Glutamatergic neuron (in vitro differentiated cells): ENCODE measurements at regions not wholly inside any gene's neighbourhood (a gene's known extent, or its start where the extent isn't known, plus 50 kb on each side); places are given as distances from the start of the nearest gene placed in this dataset.
"Not testable (repeated sequence)": the region's sequence is repeated elsewhere in the genome, so short reads cannot be mapped to it uniquely, and the experiment has no call there.

Source experiments
- DNase-seq: peaks from one replicate; pipeline ENCODE4 v3.0.0; 2022
- H3K27ac Mint-ChIP-seq: one replicate; pipeline ENCODE4 v1.8.0; 2020; ENCODE audit warnings: mild to moderate bottlenecking, mixed read lengths, inconsistent platforms; ENCODE audit not compliant: unreplicated experiment
- H3K27me3 Mint-ChIP-seq: one replicate; pipeline ENCODE4 v1.8.0; 2020; ENCODE audit warnings: mild to moderate bottlenecking, moderate library complexity, mixed read lengths, inconsistent platforms; ENCODE audit not compliant: unreplicated experiment
- H3K36me3 Mint-ChIP-seq: one replicate; pipeline ENCODE4 v1.8.0; 2020; ENCODE audit warnings: mild to moderate bottlenecking, mixed read lengths, inconsistent platforms; ENCODE audit not compliant: unreplicated experiment
- H3K4me1 Mint-ChIP-seq: one replicate; pipeline ENCODE4 v1.8.0; 2020; ENCODE audit warnings: mild to moderate bottlenecking, low read depth, mixed read lengths, inconsistent platforms; ENCODE audit not compliant: unreplicated experiment
- H3K4me3 Mint-ChIP-seq: one replicate; pipeline ENCODE4 v1.8.0; 2020; ENCODE audit warnings: mild to moderate bottlenecking, mixed read lengths, inconsistent platforms; ENCODE audit not compliant: unreplicated experiment
- H3K9me3 Mint-ChIP-seq: one replicate; pipeline ENCODE4 v1.8.0; 2020; ENCODE audit warnings: mild to moderate bottlenecking, moderate library complexity, mixed read lengths, inconsistent platforms; ENCODE audit not compliant: unreplicated experiment
- CTCF ChIP-seq: fragments of 200-600 bp; sonication (generic); IDR thresholded peaks from one replicate; pipeline ENCODE4 v1.5.0; 2021; ENCODE audit not compliant: partially characterized antibody, unreplicated experiment

- no peak for DNase-seq
- Mint-ChIP-seq H3K9me3 (peaks cover 2% of the 10 kb centered on the region), H3K27ac (no peak overlapping the region), H3K36me3 (no peaks in the 10 kb centered on the region), H3K4me3 (no peak overlapping the region), H3K27me3 (peaks cover 2% of the 10 kb centered on the region), H3K4me1 (peaks cover 5% of the 10 kb centered on the region)
- TF ChIP-seq CTCF = no peak
Observed at GRCh38 chr18:78878335-78878734, 101.3 kb upstream of the SALL3 start.

- H3K27ac Mint-ChIP-seq, H3K36me3 Mint-ChIP-seq, H3K27me3 Mint-ChIP-seq, H3K9me3 Mint-ChIP-seq, H3K4me3 Mint-ChIP-seq, H3K4me1 Mint-ChIP-seq: not testable (repeated sequence)
- TF ChIP-seq CTCF = peak; percentile 71
- peak; percentile 37 for DNase-seq
Observed at GRCh38 chr18:78879072-78879883, 100.3 kb upstream of the SALL3 start.

GRCh38 chr18:78882585-78882984 is 97.0 kb upstream of the SALL3 start:
- Mint-ChIP-seq H3K4me3 (no peak overlapping the region), H3K27ac (no peak overlapping the region), H3K36me3 (peaks cover 14% of the 10 kb centered on the region), H3K4me1 (no peaks in the 10 kb centered on the region), H3K9me3 (peaks cover 2% of the 10 kb centered on the region), H3K27me3 (peaks cover 2% of the 10 kb centered on the region)
- DNase-seq = no peak
- TF ChIP-seq CTCF = no peak

- H3K27me3 Mint-ChIP-seq = peaks cover 2% of the 10 kb centered on the region
- DNase-seq = no peak
- peaks cover 8% of the 10 kb centered on the region for H3K9me3 Mint-ChIP-seq
- H3K4me1 Mint-ChIP-seq = no peaks in the 10 kb centered on the region
- H3K27ac Mint-ChIP-seq = no peak overlapping the region
- H3K36me3 Mint-ChIP-seq = peaks cover 19% of the 10 kb centered on the region
- no peak for TF ChIP-seq CTCF
- H3K4me3 Mint-ChIP-seq = no peak overlapping the region
Observed at GRCh38 chr18:78883501-78883900, 96.1 kb upstream of the SALL3 start.

- H3K4me3 Mint-ChIP-seq = no peak overlapping the region
- DNase-seq = no peak
- peaks cover 14% of the 10 kb centered on the region for H3K9me3 Mint-ChIP-seq
- H3K27ac Mint-ChIP-seq = no peak overlapping the region
- no peaks in the 10 kb centered on the region for H3K4me1 Mint-ChIP-seq
- H3K36me3 Mint-ChIP-seq = peaks cover 25% of the 10 kb centered on the region
- peaks cover 2% of the 10 kb centered on the region for H3K27me3 Mint-ChIP-seq
- TF ChIP-seq CTCF = no peak
Observed at GRCh38 chr18:78884502-78884901, 95.1 kb upstream of the SALL3 start.
